HG02642 (cell line): ENCODE measurements at regions not wholly inside any gene's neighbourhood (a gene's known extent, or its start where the extent isn't known, plus 50 kb on each side); places are given as distances from the start of the nearest gene placed in this dataset.

Experiments used
- ATAC-seq: cut with Tn5 transposase; IDR thresholded peaks from one replicate; pipeline ENCODE4 v1.9.1; 2021; ENCODE audit warnings: mild to moderate bottlenecking; ENCODE audit not compliant: unreplicated experiment, poor library complexity

GRCh38 chr20:53752583-53752970, 158.9 kb upstream of the ZNF217 start:
- ATAC-seq, result no peak

GRCh38 chr20:53751620-53752318, 158.1 kb upstream of the ZNF217 start:
- no peak for ATAC-seq

- ATAC-seq, result peak; percentile 81
These were observed 157.4 kb upstream of the ZNF217 start for GRCh38 chr20:53750827-53751619.

- ATAC-seq, result no peak
These were observed 155.9 kb upstream of the ZNF217 start for GRCh38 chr20:53749499-53749898.

GRCh38 chr20:53748821-53749421, 155.3 kb upstream of the ZNF217 start:
- no peak for ATAC-seq

- no peak for ATAC-seq
These were observed 154.5 kb upstream of the ZNF217 start for GRCh38 chr20:53748176-53748575.

- ATAC-seq, result no peak
These were observed 150.1 kb upstream of the ZNF217 start for GRCh38 chr20:53743607-53744260.

GRCh38 chr20:53742685-53743081, 149.0 kb upstream of the ZNF217 start:
- no peak for ATAC-seq

- ATAC-seq, result no peak
These were observed 148.0 kb upstream of the ZNF217 start for GRCh38 chr20:53741726-53742028.

- ATAC-seq, result peak; percentile 59
These were observed 146.5 kb upstream of the ZNF217 start for GRCh38 chr20:53739799-53740785.

GRCh38 chr20:53738945-53739798, 145.5 kb upstream of the ZNF217 start:
- ATAC-seq, result no peak

- no peak for ATAC-seq
These were observed 144.7 kb upstream of the ZNF217 start for GRCh38 chr20:53738039-53738944.

- no peak for ATAC-seq
These were observed 143.9 kb upstream of the ZNF217 start for GRCh38 chr20:53737396-53738038.

GRCh38 chr20:53736757-53737395, 143.2 kb upstream of the ZNF217 start:
- no peak for ATAC-seq

- no peak for ATAC-seq
These were observed 142.6 kb upstream of the ZNF217 start for GRCh38 chr20:53736122-53736756.

- ATAC-seq, result no peak
These were observed 142.0 kb upstream of the ZNF217 start for GRCh38 chr20:53735536-53736050.
